ENCODE measurements at regions not wholly inside any gene's neighbourhood (a gene's known extent, or its start where the extent isn't known, plus 50 kb on each side); places are given as distances from the start of the nearest gene placed in this dataset.
"Not testable (repeated sequence)": the region's sequence is repeated elsewhere in the genome, so short reads cannot be mapped to it uniquely, and the experiment has no call there.

DNA sequence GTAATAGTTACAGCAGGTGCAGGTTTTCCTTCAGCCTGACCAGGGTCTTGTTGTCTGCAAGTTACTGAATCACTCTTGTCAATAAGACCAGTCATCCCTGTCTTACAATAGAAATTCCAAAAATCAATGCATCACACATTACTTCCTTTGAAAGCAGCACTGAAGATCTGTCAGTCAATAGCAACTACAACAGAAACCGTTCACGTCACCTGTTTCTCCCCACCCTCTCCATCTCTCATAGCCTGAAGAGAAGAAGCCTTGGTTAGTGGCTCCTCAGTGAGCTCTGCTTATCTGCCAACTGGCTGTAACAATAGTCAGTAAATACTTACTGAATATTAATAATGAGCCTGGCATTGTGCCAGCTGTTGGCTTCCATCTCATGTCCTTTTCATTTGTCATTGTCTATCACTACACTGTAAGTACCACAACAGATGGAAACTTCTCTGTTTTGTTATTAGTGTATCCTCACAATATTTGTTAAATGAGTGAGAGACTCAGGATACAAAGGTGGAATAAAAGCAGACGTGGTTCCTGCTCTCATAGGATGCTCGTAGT is 195.2 kb downstream of the S1PR1 start:
- DNase-seq = no peak

DNA sequence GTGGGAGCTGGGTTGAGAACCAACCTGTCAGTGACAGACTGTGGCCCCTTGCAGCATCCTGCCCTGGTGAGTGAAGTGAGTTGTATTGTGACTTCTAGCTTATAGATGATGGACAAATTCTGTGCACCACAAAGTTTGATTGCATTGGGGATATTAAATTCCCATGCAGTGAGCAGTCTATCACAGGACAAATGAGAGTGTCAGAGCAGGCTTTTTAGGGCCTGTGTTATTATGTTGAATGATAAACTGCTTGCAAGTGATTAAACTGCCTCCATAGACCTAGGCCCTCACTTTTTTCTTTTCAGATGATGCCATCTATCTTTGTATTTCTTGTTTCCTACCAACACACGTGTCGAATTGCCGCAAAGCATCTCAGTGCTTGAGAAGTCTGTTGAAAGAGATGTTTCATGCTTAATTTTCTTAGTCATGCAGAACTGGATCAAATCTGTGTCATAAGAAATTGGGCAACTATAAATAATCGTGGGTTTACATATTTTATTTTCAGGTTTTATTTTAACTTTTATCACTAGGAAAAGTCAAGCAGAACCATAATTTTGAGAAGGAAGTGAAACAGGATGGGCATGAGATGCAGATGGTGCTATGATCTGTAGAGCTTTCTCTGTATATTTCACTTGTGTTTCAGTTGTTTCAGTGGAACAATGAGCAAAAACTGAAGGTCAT is 199.2 kb downstream of the S1PR1 start:
- DNase-seq = no peak

DNA sequence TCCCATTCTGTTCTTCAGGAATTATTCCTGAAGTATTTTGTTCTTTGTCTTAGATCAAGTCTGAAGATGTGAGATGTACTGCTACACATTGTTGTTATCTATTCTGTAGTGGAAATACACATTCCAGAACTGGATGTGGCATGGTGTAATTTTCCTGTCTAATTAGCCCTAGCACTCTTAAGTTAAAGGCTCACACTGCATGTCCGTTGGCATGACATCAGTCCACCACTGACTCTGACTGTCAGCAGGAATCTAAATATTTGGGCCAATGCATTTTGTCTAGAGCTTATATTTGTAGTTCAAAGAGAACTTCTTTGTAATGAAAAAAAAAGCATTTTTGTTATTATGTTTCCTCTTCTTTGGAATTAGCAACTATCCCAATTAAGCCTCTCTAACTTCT is 201.0 kb downstream of the S1PR1 start:
- DNase-seq = no peak

GRCh38 chr1:101438359-101438758 is 201.5 kb downstream of the S1PR1 start:
- peak in 1 of 2 donors; percentile 9 for DNase-seq

GRCh38 chr1:101440485-101440884 is 203.7 kb downstream of the S1PR1 start:
- DNase-seq = no peak

DNA sequence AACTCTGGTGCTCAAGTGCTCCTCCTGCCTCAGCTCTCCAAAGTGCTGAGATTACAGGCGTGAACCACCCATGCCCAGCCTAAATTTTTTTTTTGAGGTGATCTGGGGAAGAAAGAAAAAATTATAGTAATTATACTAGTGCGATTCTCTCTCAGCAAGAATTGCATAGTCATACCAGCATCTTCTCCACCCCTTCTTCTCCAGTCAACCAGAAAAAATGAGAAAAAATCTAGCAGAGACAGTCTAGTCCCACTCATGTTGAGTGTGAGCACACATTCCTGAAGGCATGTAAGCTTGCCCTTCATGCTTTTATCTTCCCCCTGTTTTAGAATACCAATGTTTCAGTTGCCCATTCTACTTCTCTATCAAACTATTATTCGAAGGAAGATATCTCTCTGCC is 207.6 kb downstream of the S1PR1 start:
- DNase-seq = no peak

- DNase-seq = no peak
Measured at GRCh38 chr1:101444873-101445618, 208.2 kb downstream of the S1PR1 start.

DNA sequence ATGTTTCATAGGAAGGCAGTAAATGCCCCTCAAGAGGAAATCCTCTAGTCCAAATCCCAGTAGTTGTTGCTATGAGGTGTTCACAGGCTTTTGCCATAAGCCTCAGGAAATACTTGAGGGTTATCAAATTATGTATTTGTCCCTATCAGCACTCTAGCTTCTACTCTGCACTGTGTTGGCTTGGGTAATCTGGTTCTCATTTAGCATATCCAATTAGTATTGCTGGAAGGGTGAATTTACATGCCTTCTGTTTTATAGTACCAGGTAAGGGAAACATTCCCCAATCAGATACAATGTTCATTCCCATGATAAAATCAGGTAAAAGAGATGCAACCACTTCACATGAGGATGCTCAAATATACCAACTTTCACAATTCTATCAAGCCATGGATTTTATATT is 211.2 kb downstream of the S1PR1 start:
- no peak for DNase-seq

- not testable (repeated sequence) for DNase-seq
Measured at GRCh38 chr1:101450691-101451090, 213.9 kb downstream of the S1PR1 start.

GRCh38 chr1:101451888-101452287 is 215.1 kb downstream of the S1PR1 start:
- DNase-seq = no peak

DNA sequence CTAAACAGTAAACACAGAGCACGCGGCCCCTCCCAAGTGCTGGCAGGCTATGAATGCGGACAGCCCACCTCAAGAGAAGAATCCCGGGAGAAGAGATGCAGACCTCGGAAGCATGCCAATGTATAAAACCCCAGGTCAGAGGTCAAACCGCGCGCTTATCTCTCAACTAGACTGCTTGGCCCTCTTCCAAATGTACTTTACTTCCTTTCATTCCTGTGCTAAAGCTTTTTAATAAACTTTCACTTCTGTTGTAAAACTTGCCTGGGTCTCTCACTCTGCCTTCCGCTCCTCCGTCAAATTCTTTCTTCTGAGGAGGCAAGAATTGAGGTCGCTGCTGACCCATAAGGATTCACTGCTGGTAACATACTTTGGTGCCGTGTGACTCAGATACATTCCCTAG is 216.0 kb downstream of the S1PR1 start:
- DNase-seq = no peak

DNA sequence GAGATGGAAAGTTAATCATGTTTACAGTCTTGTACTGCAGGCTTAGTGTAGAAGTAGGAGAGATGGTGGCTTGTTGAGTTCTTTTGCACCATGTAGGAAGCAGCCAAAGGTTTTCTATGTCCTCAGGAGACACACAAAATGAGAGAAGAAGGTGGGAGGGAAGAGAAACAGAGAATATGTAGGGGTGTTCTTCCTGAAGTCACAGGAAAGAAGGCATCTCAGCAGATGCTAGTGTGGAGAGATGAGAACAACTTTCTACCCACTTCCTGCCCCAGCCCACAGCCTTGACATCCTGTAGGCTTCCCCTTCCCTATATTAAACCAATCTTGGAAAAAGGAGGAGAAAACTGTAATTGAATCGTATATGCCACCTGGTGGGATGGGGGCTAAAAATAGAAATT is 217.0 kb downstream of the S1PR1 start:
- no peak for DNase-seq

GRCh38 chr1:101455166-101455565 is 218.3 kb downstream of the S1PR1 start:
- DNase-seq = no peak

DNA sequence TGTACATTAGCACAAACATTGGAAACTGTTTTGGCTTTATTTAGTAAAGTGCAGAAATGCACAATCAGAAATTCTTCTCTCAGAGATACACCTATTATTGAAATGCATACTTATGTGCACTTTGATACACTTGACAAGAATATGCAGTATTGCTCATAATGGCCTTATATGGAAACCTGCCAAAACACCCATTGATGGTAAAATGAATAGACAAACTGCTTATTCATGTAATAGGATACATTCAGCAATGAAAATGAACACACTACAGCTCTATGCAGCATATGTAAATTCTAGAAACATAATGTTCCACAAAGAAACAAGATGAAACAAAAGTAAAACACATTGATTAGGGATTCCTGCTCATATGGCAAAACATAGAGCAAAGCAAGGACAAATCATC is 223.9 kb downstream of the S1PR1 start:
- DNase-seq = no peak

DNA sequence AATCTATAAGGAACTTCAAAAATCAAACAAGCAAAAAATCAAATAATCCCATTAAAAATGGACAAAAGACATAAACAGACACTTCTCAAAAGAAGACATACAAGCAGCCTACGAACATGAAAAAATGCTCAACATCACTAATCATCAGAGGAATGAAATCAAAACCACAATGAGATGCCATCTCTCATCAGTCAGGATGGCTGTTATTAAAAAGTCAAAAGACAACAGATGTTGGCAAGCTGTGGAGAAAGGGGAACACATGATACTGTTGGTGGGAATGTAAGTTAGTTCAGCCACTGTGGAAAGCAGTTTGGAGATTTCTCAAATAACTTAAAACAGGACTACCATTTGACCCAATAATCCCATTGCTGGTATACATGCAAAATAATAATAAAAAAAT is 226.4 kb downstream of the S1PR1 start:
- no peak for DNase-seq

DNA sequence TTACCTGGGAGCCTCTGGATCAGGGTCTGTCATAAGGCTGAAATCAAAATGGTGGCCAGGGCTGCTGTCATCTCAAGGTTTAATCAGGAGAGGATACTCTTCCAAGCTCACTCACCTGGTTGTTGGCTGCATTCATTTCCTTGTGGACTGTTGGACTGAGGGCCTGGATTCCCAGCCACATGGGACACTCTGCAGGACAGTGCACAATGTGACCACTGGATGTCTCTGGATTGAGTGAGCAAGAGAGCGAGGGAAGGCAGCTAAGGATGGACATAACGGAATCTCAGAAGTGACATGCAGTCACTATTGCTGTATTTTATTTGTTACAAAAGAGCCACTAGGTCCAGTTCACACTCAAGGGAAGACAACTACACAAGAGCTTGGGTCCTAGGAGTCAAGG is 229.1 kb downstream of the S1PR1 start:
- no peak for DNase-seq

DNA sequence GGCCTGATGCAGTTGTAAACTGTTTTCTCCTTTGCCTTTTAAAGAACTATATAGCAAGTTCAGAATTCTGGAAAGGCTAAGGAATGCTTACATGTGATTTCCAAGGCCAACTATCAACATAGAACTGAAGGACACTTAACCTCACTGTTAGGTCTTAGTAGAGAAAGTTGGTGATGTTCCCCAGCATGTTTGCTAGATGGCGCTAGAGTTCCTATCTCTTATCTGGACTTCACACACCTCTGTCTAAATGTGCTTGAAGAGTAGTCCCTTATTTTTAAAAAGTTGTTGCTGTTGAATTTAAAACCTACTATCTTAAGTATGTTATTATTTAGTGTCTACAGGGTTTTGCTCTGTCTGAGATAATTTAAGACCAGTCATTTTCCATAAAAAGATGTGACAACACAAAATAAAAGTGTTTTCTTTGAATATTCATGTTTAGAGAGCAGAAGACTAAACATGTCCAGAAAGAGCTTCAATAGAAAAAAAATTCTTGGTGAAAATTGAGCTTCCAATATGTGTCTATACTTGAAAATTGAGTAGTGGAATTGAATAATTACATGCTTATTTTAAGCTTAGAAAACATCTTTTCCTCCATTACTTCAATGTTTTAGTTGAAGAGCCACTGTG is 237.3 kb downstream of the S1PR1 start:
- no peak for DNase-seq

DNA sequence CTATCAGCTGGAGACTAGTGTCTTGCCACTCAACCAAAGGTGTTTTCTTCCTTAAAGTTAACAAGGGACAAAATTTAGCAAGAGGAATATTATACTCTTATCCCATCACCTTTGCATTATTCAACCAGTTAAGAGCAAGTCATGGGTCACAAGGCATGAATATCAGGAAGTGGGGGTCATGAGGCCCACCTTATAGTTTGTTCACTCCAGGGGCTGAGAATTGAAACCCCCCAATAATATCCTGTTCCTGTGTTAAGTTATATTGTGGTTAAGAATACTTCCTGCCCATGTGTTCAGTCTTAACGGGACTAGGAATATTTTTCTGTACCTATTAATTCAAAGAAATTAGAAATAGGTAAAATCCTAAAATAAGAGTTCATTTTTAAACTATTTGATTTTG is 239.7 kb downstream of the S1PR1 start:
- DNase-seq = no peak

- DNase-seq = no peak
Measured at GRCh38 chr1:101479945-101480344, 243.1 kb downstream of the S1PR1 start.

GRCh38 chr1:101482306-101482705 is 245.5 kb downstream of the S1PR1 start:
- no peak for DNase-seq

DNA sequence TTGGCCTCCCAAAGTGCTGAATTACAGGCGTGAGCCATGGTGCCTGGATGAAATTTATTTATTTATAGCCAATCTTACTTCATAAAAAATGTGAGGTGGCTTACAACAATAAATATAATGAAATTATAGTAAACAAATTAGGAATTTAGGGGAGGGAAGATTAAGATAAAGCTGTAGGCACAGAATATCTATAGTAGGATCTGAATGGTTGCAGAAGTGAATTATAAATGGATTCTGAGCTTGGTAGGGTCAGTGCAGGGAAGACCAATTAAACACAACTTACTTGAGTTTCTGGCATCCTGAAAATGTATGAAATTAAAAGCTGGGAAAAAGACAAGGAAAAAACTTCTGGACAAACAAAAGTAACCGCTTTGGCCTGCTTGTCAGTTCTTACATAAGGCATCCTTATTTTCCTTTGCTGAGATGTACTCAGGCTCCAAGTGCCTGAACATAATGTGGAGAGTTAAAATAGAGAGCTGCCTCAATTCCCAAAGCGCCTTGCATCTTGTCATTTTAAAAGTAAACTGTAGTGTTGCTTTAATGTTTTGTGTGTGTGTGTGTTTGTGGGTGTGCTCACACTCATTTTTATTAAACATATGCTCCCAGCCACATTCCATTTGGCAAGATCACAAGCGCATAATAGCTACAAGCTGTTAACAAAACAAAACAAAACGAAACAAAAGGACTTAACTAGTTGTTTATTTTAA is 247.3 kb downstream of the S1PR1 start:
- DNase-seq = no peak

- no peak for DNase-seq
Measured at GRCh38 chr1:101484689-101485338, 248.0 kb downstream of the S1PR1 start.

DNA sequence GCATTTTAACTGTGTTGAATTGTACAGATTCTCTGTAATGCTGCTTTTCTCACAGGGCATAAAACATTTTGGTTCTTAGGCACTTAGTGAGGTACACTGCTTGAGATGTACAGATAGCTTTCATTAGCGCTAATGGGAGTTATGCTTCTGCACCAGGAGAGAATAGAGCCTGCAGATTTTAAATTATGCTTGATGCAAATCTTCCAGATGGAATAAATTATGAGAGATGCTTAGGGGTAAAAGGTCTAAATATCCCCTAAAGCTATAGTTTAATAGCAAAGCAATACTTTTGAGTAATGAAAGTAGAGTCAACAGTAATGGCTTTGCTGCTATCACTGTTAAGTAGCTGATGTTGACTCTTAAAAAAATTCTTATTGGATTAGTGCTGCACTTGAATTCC is 248.9 kb downstream of the S1PR1 start:
- no peak for DNase-seq
